Activated CD4-positive, alpha-beta T cell treated with anti-CD3 and anti-CD28 coated beads for 1 hour (primary cell): ENCODE measurements at regions not wholly inside any gene's neighbourhood (a gene's known extent, or its start where the extent isn't known, plus 50 kb on each side); places are given as distances from the start of the nearest gene placed in this dataset.
"Not testable (repeated sequence)": the region's sequence is repeated elsewhere in the genome, so short reads cannot be mapped to it uniquely, and the experiment has no call there.

ENCODE experiments used
- DNase-seq: peaks from one replicate; pipeline ENCODE4 v3.0.0-alpha.2; 2020

DNA sequence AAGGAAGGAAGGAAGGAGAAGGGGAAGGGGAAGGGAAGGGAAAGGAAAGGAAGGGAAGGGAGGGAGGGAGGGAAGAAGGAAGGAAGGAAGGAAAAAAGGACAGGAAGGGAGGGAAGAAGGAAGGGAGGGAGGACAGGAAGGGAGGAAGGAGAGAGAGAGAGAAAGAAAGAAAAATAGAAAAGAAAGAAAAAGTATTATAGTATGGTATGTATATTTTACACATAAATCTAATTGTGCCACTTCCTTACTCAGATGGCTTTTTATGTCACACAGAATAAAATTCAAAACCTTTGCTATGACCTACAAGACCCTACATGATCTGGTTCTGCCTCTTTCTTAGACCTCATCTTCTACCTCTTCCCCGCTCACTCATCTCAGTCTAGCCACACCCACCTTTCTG is 1016.9 kb upstream of the AUTS2 start:
- no peak for DNase-seq

DNA sequence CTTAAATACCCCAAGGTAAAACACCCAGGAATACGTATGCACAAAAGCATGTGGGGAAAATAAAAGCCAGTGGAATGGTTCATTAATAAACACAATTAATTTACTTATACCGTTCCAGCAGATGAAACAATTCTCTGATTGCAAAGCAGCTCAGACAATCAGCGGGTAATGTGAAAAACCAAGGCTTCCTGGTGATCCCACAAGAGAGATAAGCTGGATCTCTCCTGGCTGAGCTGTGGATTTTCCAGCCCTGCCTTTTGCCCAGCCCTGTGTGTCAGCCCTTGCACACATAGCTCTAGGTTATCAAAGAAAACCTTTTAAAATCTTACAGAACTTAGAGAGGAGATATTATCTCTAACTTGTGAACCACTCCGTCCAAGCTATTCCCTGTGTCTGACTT is 1010.7 kb upstream of the AUTS2 start:
- DNase-seq: no peak

DNA sequence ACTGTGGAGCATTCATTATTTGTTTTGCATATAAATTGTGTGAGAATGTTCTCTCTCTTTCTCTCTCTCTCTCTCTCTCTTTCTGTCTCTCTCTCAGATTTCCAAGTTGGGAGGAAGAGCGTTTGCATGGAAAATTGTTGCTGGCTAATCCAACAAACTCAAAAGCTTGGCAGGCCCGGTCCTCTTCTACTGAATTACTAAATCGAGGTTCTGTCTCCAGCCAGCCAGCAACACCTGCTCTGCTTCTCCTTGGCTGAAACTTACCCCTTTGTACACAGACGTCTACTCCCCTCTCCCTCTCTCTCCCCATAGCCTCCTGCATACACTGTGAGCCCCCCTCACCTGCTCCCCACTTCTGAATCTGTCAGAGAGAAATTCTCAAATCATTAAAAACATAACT is 996.4 kb upstream of the AUTS2 start:
- no peak for DNase-seq

DNA sequence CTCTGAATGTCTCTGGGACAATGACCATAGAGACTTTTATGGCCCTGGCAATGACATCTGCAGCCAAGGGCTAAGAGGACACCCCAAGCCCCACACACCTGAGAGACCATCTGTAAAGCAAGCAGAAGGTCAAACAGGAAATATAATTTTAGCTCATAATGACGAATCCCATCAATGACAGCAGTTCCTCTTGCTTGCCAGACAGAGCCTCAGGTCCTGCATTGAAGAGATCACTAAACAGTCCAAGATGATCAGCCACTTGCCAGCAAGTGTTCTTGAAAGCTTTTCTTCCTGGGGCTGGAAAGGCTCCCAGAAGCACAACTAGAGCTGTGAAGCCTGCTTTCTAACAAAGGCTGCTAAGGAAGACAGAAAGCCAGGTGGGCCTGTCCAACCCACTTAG is 993.7 kb upstream of the AUTS2 start:
- DNase-seq: no peak

DNA sequence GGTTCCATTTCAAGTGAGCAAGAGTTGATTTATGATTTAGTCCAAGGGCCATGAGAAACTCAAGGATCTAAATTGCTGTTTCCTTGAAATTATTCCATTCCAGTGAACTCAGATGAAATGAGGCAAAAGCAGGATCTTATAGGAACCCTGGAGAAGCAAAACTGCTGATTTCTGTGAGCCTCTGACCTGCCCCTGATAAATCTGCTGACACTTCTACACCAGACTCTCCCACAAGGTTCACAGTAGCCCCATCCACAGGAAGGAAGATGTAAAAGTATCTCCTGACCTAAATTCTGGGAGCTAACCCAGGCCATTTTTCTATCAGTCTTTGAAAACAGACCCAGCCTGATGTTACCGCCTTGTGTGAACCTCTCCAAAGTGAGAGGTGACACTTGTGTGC is 987.6 kb upstream of the AUTS2 start:
- DNase-seq: no peak

DNA sequence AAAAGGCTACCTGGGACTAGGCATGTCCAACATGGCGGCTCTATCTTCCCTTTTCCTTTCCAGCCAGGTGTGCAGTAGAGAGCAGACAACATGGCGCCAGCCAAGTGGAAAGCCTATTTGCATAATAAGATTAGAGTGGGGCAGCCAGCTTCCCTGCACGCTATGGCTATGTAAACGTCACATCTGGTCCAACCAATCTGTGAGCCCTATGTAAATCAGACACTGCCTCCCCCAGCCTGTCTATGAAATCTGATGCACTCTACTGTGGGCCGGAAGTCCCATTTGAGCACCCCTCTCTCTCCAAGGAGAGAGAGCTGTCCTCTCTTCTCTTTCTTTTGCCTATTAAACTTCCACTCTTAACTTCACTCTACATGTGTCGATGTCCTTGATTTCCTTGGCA is 984.9 kb upstream of the AUTS2 start:
- DNase-seq: no peak

DNA sequence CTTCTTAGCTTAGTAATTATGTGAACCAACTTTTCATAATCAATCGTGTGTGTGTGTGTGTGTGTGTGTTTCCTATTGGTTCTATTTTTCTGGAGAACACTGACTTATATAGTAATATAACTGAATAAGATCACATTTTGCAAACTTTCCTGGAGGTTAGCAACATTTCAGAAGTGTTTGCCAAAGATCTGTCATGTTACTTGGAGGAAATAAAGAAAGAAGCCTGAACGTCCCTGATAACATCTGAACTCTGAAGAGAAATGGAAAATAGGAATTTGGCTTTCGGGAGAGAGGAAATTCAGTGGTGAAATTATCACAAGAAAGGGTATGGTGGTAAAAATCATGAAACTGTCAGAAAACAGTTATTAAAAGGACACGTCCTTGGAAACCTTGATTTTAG is 984.4 kb upstream of the AUTS2 start:
- no peak for DNase-seq

DNA sequence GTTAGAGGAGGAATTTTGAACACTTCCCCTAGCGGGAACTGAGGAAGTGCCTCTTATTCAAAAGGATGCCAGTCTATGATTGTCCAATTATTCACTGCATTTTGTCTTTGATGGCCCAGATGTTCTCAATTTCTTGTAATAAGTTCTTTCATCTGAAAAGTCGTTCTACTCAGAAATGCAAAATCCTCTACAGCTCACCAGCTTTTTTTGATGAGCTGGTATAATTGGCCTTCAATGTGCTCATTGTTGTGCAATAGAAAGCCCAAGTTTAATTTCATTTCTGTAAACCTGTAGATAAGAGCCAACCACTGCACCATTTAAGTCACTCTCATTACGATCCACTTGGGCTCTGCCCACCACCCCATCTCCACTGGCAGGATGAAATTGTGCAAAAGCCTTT is 978.7 kb upstream of the AUTS2 start:
- no peak for DNase-seq

DNA sequence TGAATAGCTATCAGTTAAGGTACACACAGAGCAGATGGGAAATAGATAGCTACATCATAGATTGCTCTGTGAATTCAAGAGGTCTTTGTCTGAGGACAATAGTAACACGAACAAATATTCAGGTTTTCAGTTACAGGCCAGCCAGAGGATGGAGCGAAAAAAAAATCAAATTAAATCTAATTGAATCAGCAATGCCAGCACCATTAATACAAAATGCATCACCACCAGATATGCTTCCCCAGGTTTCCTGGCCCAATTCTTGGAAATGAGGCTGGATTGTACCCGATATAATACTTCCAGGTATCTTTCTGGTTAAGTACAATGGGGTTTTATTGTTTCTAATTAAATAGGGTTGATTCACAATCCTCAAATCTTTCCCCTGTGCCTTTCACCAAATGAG is 975.8 kb upstream of the AUTS2 start:
- DNase-seq: no peak

DNA sequence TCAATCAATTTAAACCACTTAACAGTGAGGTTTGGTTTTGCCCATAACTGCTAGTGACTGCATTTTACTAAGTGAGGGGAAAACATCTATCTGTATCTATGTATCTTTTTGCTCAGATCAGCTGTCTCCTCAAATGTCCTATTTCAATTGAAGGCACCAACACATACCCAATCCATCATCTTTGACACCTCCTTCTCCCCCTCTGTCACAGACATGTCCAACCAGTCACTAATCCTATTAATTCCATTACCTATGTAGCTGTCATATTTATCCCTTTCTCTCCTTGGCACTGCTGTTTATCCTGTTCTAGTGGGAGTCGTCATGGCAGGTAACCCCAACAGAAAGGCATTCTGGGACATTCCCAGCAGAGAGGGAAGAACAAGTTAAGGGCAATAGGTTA is 975.2 kb upstream of the AUTS2 start:
- no peak for DNase-seq

DNA sequence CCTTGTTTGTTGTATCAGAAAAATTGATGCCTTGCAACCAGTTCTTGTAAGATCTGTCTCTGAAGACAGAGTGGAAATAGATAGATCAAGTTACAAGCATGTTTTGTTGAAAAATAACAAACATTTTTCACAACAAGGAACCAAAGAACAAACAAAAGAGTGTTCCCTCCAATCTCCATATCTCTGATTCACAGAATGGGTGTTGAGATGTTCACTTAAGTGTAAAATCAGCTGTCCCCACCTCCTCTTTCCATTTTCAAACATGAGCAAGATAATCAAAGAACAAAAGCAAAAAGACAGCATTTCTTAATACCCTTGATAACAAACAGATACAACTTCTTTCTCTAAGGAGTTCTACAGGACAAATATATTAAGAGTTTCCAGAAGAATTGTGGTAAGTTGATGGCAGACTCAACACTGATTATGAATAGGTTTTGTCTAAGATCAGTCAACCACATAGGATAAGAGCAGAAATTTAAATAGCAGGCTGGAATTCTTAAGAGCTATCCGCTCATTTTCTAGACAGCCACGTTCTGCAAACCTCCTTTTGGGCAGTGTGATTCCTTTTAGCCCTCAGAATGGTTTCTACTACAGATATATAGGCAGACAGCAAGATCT is 970.9 kb upstream of the AUTS2 start:
- no peak for DNase-seq

DNA sequence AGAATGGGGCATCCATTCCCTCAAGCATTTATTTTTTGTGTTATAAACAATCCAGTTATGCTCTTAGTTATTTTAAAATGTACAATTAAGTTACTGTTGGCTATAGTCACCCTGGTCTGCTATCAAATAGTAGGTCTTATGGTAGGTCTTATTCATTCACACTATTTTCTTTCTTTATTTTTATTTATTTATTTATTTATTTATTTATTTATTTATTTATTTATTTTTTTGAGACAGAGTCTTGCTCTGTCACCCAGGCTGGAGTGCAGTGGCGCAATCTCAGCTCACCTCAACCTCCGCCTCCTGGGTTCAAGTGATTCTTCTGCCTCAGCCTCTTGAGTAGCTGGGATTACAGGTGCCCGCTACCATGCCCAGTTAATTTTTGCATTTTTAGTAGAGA is 967.4 kb upstream of the AUTS2 start:
- not testable (repeated sequence) for DNase-seq

DNA sequence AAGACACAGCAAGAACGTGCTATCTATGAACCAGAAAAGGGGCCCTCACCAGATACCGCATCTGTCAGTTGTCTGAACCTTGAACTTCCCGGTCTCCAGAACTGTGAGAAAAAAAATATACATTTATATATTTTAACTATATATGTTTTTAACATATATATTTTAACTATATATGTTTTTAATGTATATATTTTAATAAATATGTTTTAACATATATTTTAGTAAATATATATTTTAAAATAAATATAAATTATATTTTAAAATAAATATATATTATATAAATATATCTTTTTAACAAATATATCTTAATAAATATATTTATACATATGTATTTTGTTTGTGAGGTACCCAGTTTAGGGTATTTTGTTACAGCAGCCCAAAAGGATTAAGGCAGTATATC is 958.2 kb upstream of the AUTS2 start:
- no peak for DNase-seq

DNA sequence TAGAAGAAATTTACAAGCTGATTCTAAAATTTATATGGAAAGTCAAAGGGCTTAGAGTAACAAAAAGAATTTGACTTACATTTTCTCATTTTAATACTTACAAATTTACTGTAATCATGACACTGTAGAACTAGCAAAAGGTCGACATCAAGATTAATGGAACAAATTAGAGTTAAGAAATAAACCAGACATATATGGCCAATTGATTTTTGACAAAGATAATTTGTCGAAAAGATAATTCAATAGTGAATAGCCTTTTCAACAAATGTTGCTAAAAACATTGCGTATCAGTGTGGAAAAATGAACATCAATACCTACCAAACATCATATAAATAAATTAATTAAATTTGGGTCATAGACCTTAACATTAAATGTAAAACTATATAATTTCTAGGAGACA is 955.5 kb upstream of the AUTS2 start:
- no peak for DNase-seq

DNA sequence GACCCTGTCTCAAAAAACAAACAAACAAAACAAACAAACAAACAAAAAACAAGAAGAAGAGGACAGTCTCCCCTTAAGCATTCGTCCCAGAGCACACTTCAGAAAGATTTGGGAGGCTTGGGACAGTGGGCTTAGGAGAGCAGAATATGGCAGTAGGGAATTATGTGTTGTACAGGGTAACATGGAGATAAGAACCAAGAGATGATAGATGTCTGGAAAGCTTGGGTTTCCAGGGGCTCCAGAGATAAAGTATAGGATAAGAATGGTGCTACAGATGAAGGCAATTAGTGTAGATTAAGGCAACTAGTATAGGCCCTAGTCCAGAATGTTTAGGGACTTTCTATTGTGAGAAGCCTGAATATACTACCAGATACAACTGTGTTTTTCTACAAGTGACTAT is 934.9 kb upstream of the AUTS2 start:
- no peak for DNase-seq

DNA sequence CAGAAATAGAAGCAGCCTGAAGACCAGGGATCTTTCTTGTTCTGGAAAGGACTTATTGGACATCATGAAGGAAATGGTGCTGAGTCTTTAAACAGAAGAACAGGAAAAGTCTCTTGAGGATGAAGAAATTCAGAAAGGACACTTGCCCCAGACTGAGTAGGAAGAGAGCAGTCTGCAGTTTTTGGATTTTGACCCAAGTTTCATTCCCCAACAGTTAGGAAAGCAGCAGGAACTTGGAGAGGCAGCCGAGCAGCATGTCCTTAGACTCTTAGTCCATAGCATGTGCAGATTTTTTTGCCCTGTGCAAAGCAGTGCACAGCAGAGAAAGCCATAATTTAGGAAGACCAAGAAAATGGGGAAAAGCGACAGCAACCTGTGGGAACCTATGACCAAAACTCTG is 927.2 kb upstream of the AUTS2 start:
- DNase-seq: no peak

DNA sequence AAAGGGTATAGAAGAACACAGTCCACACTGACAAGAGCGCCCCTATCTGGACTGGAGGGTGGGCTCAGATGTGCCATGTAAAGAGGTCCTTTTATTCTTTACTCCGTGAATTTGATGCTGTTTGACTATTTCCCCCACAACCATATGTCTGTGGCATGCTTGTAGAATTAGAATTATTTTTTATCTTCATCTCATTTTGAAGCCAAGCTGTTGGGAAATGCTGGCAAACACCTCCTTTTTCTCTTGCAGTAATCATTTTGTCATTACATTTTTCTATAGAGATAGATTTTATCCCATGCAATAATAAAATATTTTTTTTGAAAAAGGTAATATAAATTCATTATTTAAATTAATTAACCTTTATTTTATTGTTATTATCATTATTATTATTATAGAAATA is 926.6 kb upstream of the AUTS2 start:
- DNase-seq: no peak

DNA sequence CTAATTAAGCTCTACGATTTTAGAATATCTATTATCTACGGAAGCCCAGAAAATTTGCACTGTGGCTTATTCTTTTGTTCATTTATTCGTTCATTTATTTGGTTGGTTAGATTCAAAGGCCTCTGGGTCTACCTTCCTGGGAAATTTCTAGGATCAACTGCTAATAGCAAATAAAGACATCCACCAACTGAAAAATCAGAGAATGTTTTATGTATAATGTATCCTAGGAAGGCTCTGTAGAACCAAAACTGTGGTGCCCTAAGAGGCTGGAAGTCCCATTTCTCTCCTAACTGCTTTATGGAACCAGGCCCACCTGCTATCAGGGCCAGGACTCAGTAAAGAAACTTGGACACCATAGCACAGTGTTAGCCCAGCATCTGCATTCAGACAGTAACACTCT is 923.4 kb upstream of the AUTS2 start:
- DNase-seq: no peak

DNA sequence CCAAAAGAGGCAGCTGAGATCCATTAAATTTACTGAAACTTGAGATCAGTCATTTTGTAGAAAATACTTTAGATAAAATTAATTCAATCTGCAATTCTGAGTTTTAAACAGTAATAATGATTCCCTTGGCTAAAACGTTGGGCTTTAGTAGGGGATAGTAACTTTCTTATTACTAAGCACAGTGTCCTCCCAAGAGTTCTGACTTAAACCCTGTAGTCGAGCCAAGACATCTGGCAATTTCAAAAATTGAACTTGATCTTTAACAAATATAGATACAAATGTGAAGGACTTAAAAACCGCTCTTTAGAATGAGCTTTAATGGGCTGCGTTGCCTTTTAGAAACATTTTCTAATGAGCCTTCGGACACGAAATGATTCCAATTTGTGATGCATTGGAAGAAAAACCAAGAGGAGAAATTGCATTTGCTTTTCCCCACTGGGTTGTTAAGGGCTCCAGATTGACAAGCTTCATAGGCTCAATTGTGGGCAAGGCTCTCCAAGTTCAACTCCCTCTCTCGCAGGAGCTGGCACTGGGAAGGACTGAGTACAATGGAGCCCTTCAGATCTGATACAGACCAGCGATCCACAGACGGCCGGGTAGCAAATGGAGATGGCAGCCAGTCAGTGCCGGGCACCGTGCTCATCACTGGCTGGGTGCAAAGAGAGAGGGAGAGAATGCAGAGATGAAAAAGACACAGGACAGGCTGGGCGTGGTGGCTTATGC is 921.3 kb upstream of the AUTS2 start:
- no peak for DNase-seq

DNA sequence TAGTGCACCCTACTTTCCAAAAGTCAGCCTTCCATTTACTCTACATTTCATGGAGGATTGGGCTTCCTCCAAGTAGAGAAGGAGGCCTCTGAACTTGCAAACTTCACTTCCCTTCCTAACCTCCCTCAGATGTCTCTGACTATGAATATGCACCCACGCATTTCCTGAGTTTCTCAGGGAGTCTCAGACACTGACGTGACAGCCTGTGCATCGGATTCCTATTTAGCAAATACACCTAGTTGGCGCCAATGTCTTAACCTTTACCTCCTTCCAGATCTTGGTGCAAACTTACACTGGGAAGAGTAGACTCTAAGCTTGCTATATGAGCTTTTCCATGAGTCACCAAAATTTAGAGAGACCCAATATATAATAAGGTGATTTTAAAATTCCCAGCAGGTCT is 920.1 kb upstream of the AUTS2 start:
- DNase-seq: no peak

DNA sequence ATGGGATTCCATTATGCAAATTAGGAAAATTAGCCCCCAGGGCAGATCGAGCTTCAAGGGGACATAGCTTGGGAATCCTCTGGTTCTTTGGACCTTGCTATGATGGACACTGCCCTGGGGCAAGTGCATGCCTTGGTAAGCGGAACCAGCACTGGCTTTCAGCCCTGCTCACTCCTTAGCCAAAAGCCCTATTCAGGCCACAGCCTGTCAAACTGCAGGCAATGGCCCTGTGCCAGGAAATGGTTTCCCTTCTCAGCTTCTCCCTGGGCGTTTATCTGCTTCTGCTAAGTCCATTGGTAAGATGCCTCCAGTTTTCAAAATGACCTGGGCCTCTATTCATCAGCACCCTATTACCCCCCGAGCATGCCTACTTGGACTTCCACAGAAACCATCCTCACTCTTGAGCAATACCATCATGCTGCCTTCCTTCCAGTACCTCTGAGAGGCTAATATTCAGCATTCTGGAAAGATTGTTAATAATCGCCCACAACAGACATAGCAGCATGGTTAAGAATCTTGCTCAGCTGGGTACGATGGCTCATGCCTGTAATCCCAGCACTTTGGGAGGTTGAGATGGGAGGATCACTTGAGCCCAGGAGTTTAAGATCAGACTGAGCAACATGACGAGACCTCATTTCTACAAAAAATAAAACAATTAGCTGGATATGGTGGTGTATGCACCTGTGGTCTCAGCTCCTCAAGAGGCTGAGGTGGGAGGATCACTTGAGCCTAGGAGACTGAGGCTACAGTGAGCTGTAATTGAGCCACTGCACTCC is 918.6 kb upstream of the AUTS2 start:
- no peak for DNase-seq

DNA sequence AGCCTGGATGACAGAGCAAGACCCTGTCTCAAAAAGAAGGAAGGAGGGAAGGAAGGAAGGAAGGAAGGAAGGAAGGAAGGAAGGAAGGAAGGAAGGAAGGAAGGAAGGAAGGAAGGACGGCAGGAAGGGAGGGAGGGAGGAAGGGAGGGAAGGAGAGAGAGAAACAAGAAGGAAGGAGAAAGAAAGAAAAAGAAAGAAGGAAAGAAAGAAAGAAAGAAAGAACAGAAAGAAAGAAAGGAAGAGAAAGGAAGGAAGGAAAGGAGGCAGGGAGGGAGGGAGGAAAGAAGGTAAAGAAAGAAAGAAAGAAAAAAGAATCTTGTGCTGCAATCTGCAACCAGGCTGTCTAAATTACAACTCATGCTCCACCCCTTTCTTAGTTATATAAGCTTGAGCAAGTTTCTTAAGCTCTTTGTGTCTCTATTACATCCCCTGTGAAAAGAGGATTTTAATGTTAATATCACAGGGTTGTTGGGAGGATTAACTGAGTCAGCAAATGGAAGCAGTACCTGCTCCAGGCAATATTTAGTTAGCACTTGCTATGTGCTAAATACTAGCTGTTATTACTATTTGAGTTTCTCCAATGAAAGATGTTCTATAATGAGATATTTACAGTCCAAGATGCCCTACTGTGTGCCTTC is 917.9 kb upstream of the AUTS2 start:
- DNase-seq: no peak

DNA sequence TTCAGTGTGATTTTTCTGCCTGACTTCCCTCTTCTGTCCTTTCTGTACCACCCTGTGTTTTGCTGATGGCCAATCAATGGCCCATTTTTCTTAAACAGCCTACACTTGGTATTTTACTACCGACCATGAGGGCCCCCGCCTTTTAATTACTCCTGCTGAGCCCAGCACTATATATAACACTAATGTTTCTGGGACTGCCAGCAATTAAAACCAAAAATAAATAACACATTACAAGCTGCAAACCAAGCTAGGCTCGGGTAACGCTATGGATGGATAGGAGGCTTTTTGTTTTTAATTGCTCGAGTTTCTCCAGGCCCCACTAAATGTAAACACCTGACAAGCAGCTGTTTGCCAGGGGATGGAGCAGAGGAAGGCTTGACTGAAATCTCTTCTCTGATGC is 915.4 kb upstream of the AUTS2 start:
- no peak for DNase-seq

DNA sequence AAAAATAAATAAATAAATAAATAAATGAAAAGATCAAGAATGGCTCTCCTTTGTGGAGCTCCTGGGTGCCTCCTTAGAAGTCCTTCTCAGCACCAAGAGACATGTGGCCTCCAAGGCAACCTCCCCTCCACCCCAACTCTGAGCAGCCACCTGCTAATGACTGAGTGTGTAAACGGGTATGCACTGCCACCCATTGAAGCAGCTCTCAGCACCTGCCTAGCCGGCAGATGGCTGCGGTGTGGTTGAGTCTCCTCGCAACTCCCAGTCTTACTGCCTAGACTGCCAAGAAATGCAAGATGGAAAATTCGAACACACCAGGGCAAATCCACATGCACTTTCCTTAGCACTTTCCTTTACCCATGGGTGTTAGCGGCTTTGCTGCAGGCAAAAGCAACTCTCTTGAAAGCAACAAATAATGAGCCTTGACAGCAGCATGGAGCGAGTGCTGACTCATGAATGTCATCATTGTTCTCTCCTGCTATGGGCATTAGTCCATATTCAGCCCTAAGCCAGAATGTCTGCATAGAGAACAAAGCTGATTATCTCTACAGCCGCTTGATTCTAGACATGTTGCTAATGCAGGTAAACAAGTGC is 913.9 kb upstream of the AUTS2 start:
- DNase-seq: no peak
